NB4 (cell line): ENCODE measurements at regions not wholly inside any gene's neighbourhood (a gene's known extent, or its start where the extent isn't known, plus 50 kb on each side); places are given as distances from the start of the nearest gene placed in this dataset.

Experiments
- CTCF ChIP-seq: IDR thresholded peaks from one replicate; pipeline ENCODE4 v1.5.1; 2012; ENCODE audit warnings: low read depth, low read length
- MAX ChIP-seq: IDR thresholded peaks from 2 replicates; pipeline ENCODE4 v1.6.1; 2011; ENCODE audit warnings: low read depth, low read length
- POLR2A ChIP-seq: IDR thresholded peaks from 2 replicates; pipeline ENCODE4 v1.6.1; 2011; ENCODE audit warnings: mild to moderate bottlenecking; ENCODE audit not compliant: insufficient read length; ENCODE audit errors: extremely low read depth

- TF ChIP-seq CTCF (peak; percentile 94), MAX (no peak), POLR2A (no peak)
Observed at GRCh38 chr7:119270045-119270464, 1002.9 kb upstream of the KCND2 start.
